H1 (cell line): ENCODE measurements at regions not wholly inside any gene's neighbourhood (a gene's known extent, or its start where the extent isn't known, plus 50 kb on each side); places are given as distances from the start of the nearest gene placed in this dataset.

ENCODE experiments used
- CTCF ChIA-PET: fragments of 300-600 bp; sonication (Branson Sonifier 250); formaldehyde crosslinking; loops from one replicate; lab custom pipeline; 2021; ENCODE audit not compliant: partially characterized antibody; lab: Charles Lee
- POLR2A ChIA-PET: fragments of 300-600 bp; sonication (Branson Sonifier 250); formaldehyde crosslinking; loops from one replicate; lab custom pipeline; 2021; ENCODE audit warnings: inconsistent platforms; ENCODE audit not compliant: partially characterized antibody; lab: Charles Lee
- DNase-seq, 2 experiments: peaks; one replicate each; pipeline versions ENCODE4 v3.0.0 to v3.0.0-alpha.2; 2010 to 2022; ENCODE audit warnings: low spot score in 2 of 2, low read depth in 1 of 2, mixed read lengths in 1 of 2
- FAIRE-seq: peaks from 2 replicates; lab custom pipeline; 2011; peaks lifted over from hg19 to GRCh38; lab: Jason Lieb, UNC
- H2AFZ ChIP-seq: 2 replicates; pipeline ENCODE4 v1.8.1; 2012; ENCODE audit warnings: low read length, inconsistent platforms
- H2AK5ac ChIP-seq: 2 replicates; pipeline ENCODE4 v1.6.1; 2013; ENCODE audit warnings: low read depth, low read length
- H2BK120ac ChIP-seq: replicated peaks from 2 replicates; pipeline ENCODE3; 2013; ENCODE audit warnings: low read depth, low read length, inconsistent platforms
- H2BK12ac ChIP-seq: 2 replicates; pipeline ENCODE4 v1.6.1; 2013; ENCODE audit warnings: low read depth, low read length
- H2BK15ac ChIP-seq: 2 replicates; pipeline ENCODE4 v1.6.1; 2013; ENCODE audit warnings: low read length
- H2BK20ac ChIP-seq: 2 replicates; pipeline ENCODE4 v1.6.1; 2013; ENCODE audit warnings: low read length
- H2BK5ac ChIP-seq: 2 replicates; pipeline ENCODE4 v1.6.1; 2013; ENCODE audit warnings: low read depth, low read length
- H3K14ac ChIP-seq: 2 replicates; pipeline ENCODE4 v1.6.1; 2013; ENCODE audit warnings: inconsistent platforms; ENCODE audit not compliant: insufficient read length
- H3K18ac ChIP-seq: 2 replicates; pipeline ENCODE4 v1.6.1; 2013; ENCODE audit warnings: low read length; ENCODE audit errors: extremely low read depth
- H3K23ac ChIP-seq: 2 replicates; pipeline ENCODE4 v1.6.1; 2013; ENCODE audit warnings: inconsistent platforms; ENCODE audit not compliant: insufficient read length
- H3K23me2 ChIP-seq: 2 replicates; pipeline ENCODE4 v1.6.1; 2013; ENCODE audit warnings: low read depth, low read length
- H3K27ac ChIP-seq: 2 replicates; pipeline ENCODE4 v1.6.1; 2011; ENCODE audit warnings: low read depth, low read length, inconsistent platforms
- H3K27me3 ChIP-seq, 4 experiments: replicated peaks in 1 of 4; 1 replicate in 1 of 4; 2 replicates in 3 of 4; pipeline versions ENCODE4 v1.6.1 to v1.8.1; 2011 to 2013; ENCODE audit warnings: low read length in 3 of 4, mild to moderate bottlenecking in 3 of 4, inconsistent platforms in 2 of 4, mixed read lengths in 2 of 4, moderate library complexity in 1 of 4; ENCODE audit not compliant: control insufficient read depth in 3 of 4, insufficient read depth in 3 of 4; ENCODE audit errors: extremely low read depth in 1 of 4
- H3K36me3 ChIP-seq, 4 experiments: 2 replicates each; pipeline versions ENCODE4 v1.6.1 to v1.8.1; 2011 to 2013; ENCODE audit warnings: mild to moderate bottlenecking in 4 of 4, low read length in 3 of 4, moderate library complexity in 2 of 4, control low read depth in 1 of 4, inconsistent platforms in 1 of 4; ENCODE audit not compliant: insufficient read depth in 4 of 4, control insufficient read depth in 2 of 4
- H3K4ac ChIP-seq: replicated peaks from 2 replicates; pipeline ENCODE3; 2013; ENCODE audit warnings: low read length, low read depth, mixed read lengths, inconsistent platforms; ENCODE audit not compliant: insufficient read length
- H3K4me1 ChIP-seq, 4 experiments: replicated peaks in 1 of 4; 1 replicate in 1 of 4; 2 replicates in 3 of 4; pipeline versions ENCODE4 v1.6.1 to v1.8.1; 2011 to 2013; ENCODE audit warnings: low read length in 3 of 4, inconsistent platforms in 2 of 4, mixed read lengths in 1 of 4; ENCODE audit not compliant: insufficient read depth in 4 of 4, control insufficient read depth in 3 of 4
- H3K4me2 ChIP-seq, 2 experiments: 2 replicates each; pipeline versions ENCODE4 v1.6.1 to v1.8.1; 2011 to 2013; ENCODE audit warnings: low read depth in 2 of 2, low read length in 2 of 2, control low read depth in 1 of 2, inconsistent platforms in 1 of 2, mild to moderate bottlenecking in 1 of 2; ENCODE audit not compliant: insufficient read depth in 1 of 2
- H3K4me3 ChIP-seq, 4 experiments: fragments of 200-600, 300-600 bp in 1 of 4; sonication (generic), shearing (Covaris generic), sonication (Bioruptor Twin) in 1 of 4; 2 replicates each; pipeline versions ENCODE4 v1.5.1 to v1.8.1; 2011 to 2016; ENCODE audit warnings: low read length in 4 of 4, low read depth in 3 of 4, control low read depth in 2 of 4, inconsistent platforms in 2 of 4, mild to moderate bottlenecking in 2 of 4, mixed read lengths in 1 of 4, moderate library complexity in 1 of 4; ENCODE audit not compliant: insufficient read depth in 2 of 4; ENCODE audit errors: extremely low read depth in 1 of 4
- H3K56ac ChIP-seq: replicated peaks from 2 replicates; pipeline ENCODE3; 2013; ENCODE audit warnings: low read depth, mild to moderate bottlenecking, mixed read lengths, low read length, inconsistent platforms; ENCODE audit not compliant: insufficient read length
- H3K79me1 ChIP-seq: 2 replicates; pipeline ENCODE4 v1.6.1; 2013; ENCODE audit warnings: low read depth, low read length, control low read depth
- H3K79me2 ChIP-seq, 2 experiments: 2 replicates each; pipeline versions ENCODE4 v1.6.1 to v1.8.1; 2012 to 2013; ENCODE audit warnings: low read length in 2 of 2, mild to moderate bottlenecking in 2 of 2, inconsistent platforms in 1 of 2; ENCODE audit not compliant: insufficient read depth in 2 of 2, control insufficient read depth in 1 of 2
- H3K9ac ChIP-seq, 4 experiments: replicated peaks in 1 of 4; 1 replicate in 1 of 4; 2 replicates in 3 of 4; pipeline versions ENCODE4 v1.6.1 to v1.8.1; 2011 to 2013; ENCODE audit warnings: low read depth in 3 of 4, low read length in 3 of 4, control low read depth in 2 of 4, mild to moderate bottlenecking in 2 of 4, moderate library complexity in 2 of 4, inconsistent platforms in 1 of 4; ENCODE audit errors: extremely low read depth in 1 of 4
- H3K9me3 ChIP-seq, 2 experiments: 2 replicates each; pipeline versions ENCODE4 v1.6.1 to v1.8.1; 2012 to 2013; ENCODE audit warnings: mild to moderate bottlenecking in 2 of 2, moderate library complexity in 2 of 2, control low read depth in 1 of 2, inconsistent platforms in 1 of 2, low read depth in 1 of 2, low read length in 1 of 2, mixed read lengths in 1 of 2; ENCODE audit not compliant: insufficient read depth in 2 of 2
- H4K20me1 ChIP-seq, 2 experiments: replicated peaks in 1 of 2; 2 replicates each; pipeline versions ENCODE3 to v1.8.1; 2011 to 2013; ENCODE audit warnings: inconsistent platforms in 2 of 2, low read length in 2 of 2, mild to moderate bottlenecking in 1 of 2; ENCODE audit not compliant: insufficient read depth in 2 of 2, control insufficient read depth in 1 of 2
- H4K5ac ChIP-seq: 2 replicates; pipeline ENCODE4 v1.6.1; 2013; ENCODE audit warnings: low read length, low read depth, mixed read lengths, inconsistent platforms; ENCODE audit not compliant: insufficient read length
- H4K8ac ChIP-seq: 2 replicates; pipeline ENCODE4 v1.8.0; 2013; ENCODE audit warnings: mild to moderate bottlenecking, moderate library complexity, low read length, inconsistent platforms; ENCODE audit not compliant: insufficient read depth; ENCODE audit errors: extremely low read depth
- H4K91ac ChIP-seq: replicated peaks from 2 replicates; pipeline ENCODE3; 2013; ENCODE audit warnings: low read length, mixed read lengths, inconsistent platforms; ENCODE audit not compliant: insufficient read length
- BCL11A ChIP-seq, 2 experiments: IDR thresholded peaks; one replicate each; pipeline ENCODE4 v1.6.1; 2011; ENCODE audit warnings: low read depth in 2 of 2, low read length in 2 of 2, mild to moderate bottlenecking in 2 of 2
- CHD1 ChIP-seq: IDR thresholded peaks from 2 replicates; pipeline ENCODE4 v1.6.1; 2012; ENCODE audit warnings: low read depth, low read length, improper control_type of control experiment
- CTBP2 ChIP-seq: IDR thresholded peaks from 2 replicates; pipeline ENCODE4 v1.7.0; 2011; ENCODE audit warnings: borderline replicate concordance, mild to moderate bottlenecking, moderate library complexity, mixed read lengths, low read length; ENCODE audit not compliant: insufficient read depth, insufficient read length
- EZH2 ChIP-seq: fragments of 200-600 bp; sonication (generic); IDR thresholded peaks from 2 replicates; pipeline ENCODE4 v1.7.1; 2012; ENCODE audit warnings: low read depth, mild to moderate bottlenecking, moderate library complexity, low read length, inconsistent platforms; ENCODE audit not compliant: severe bottlenecking
- JUND ChIP-seq: IDR thresholded peaks from 2 replicates; pipeline ENCODE4 v1.6.1; 2011; ENCODE audit warnings: mild to moderate bottlenecking, improper control_type of control experiment, low read length
- POLR2A ChIP-seq, 2 experiments: IDR thresholded peaks; 1 replicate in 1 of 2; 2 replicates in 1 of 2; pipeline ENCODE4 v1.6.1; 2011; ENCODE audit warnings: low read depth in 2 of 2, low read length in 2 of 2, mild to moderate bottlenecking in 2 of 2; ENCODE audit errors: control extremely low read depth in 1 of 2
- SIX5 ChIP-seq: IDR thresholded peaks from 2 replicates; pipeline ENCODE4 v1.6.1; 2011; ENCODE audit warnings: mild to moderate bottlenecking, low read depth, low read length
- SP2 ChIP-seq: IDR thresholded peaks from 2 replicates; pipeline ENCODE4 v1.6.1; 2012; ENCODE audit warnings: mild to moderate bottlenecking, low read length, inconsistent platforms
- TEAD4 ChIP-seq: IDR thresholded peaks from 2 replicates; pipeline ENCODE4 v1.6.1; 2012; ENCODE audit warnings: low read depth, low read length, inconsistent platforms, mixed read lengths
- WGBS, 2 experiments: shearing (Covaris generic) in 1 of 2; methylation state at CpG; one replicate each; pipeline versions ENCODE4 v1.1.6 to v1.1.7; 2013 to 2015; ENCODE audit warnings: low lambda C conversion rate in 2 of 2, mixed read lengths in 2 of 2, inconsistent platforms in 1 of 2, low coverage in 1 of 2, missing lambda C conversion rate in 1 of 2; ENCODE audit not compliant: insufficient replicate concordance in 2 of 2, insufficient coverage in 1 of 2, insufficient read length in 1 of 2; ENCODE audit errors: extremely low coverage in 1 of 2, missing lambda C conversion rate in 1 of 2; 5-methylcytosine and 5-hydroxymethylcytosine counted together
- TF ChIP-seq, protein P1 (sequence below), 3 experiments: IDR thresholded peaks; 1 replicate in 2 of 3; 2 replicates in 1 of 3; pipeline versions ENCODE4 v1.5.1 to v1.6.1; 2011; ENCODE audit warnings: low read length in 3 of 3, mild to moderate bottlenecking in 3 of 3, inconsistent platforms in 2 of 3, low read depth in 1 of 3, moderate library complexity in 1 of 3; ENCODE audit not compliant: insufficient read depth in 1 of 3; ENCODE audit errors: control extremely low read depth in 1 of 3

DNA sequence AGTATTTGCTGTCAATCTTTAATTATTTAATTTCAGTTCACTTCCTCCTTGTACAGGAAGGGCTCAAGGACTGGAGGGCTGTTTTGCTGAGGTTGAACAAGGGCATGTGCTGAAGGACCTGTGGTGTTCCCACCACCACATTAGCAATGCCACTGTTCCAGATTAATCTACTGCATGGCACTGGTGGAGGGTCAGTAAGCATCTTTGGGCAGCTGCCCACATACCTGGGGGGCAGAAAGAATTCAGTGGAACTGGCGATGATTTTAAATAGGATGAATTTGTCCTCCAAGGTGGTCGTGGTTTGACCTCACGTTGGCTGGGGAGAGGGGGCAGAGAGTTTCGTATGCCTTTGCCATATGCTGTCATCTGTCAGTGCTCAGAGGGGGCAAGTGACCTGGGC, 244.8 kb downstream of the TLE3 start:
- Histone ChIP-seq H3K9ac (no peak overlapping the region), H3K36me3 (no peaks in the 10 kb centered on the region), H4K20me1 (no peaks in the 10 kb centered on the region), H3K27me3 (no peaks in the 10 kb centered on the region), H3K27ac (no peak overlapping the region), H3K79me2 (no peaks in the 10 kb centered on the region), H2BK15ac (no peak overlapping the region), H3K23me2 (0 out of 2 replicates have a peak, but pooled peaks cover 1% of the 10 kb centered on the region), H3K4me1 (peaks cover 0 to 1% (median 0%) of the 10 kb centered on the region in 4 experiments; a peak in 1 of 7 replicates), H4K5ac (no peak overlapping the region), H3K56ac (no peak overlapping the region), H3K4me3 (no peak overlapping the region), H3K18ac (no peak overlapping the region), H2BK5ac (no peak overlapping the region), H4K91ac (no peak overlapping the region), H3K4ac (no peak overlapping the region), H2BK20ac (no peak overlapping the region), H2AFZ (no peak overlapping the region), H2BK12ac (no peak overlapping the region), H3K9me3 (no peaks in the 10 kb centered on the region), H3K79me1 (no peaks in the 10 kb centered on the region), H2AK5ac (no peak overlapping the region), H4K8ac (no peak overlapping the region), H3K4me2 (no peak overlapping the region), H3K14ac (no peak overlapping the region), H2BK120ac (no peak overlapping the region), H3K23ac (no peak overlapping the region)
- FAIRE-seq (no peak), DNase-seq (no peak)
- WGBS, 2 experiments: 76% methylated on average over 4 of the region's 4 CpGs; no CpG with 5 or more reads in 1 of the 2 experiments
- TF ChIP-seq BCL11A (IDR thresholded peaks at IDR 0.05; ENCODE audit: low read depth in 2 of 2, low read length in 2 of 2): no peak
- TF ChIP-seq, protein P1, sequence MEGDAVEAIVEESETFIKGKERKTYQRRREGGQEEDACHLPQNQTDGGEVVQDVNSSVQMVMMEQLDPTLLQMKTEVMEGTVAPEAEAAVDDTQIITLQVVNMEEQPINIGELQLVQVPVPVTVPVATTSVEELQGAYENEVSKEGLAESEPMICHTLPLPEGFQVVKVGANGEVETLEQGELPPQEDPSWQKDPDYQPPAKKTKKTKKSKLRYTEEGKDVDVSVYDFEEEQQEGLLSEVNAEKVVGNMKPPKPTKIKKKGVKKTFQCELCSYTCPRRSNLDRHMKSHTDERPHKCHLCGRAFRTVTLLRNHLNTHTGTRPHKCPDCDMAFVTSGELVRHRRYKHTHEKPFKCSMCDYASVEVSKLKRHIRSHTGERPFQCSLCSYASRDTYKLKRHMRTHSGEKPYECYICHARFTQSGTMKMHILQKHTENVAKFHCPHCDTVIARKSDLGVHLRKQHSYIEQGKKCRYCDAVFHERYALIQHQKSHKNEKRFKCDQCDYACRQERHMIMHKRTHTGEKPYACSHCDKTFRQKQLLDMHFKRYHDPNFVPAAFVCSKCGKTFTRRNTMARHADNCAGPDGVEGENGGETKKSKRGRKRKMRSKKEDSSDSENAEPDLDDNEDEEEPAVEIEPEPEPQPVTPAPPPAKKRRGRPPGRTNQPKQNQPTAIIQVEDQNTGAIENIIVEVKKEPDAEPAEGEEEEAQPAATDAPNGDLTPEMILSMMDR (IDR thresholded peaks at IDR 0.05; ENCODE audit: control extremely low read depth in 1 of 3, insufficient read depth in 1 of 3, low read depth in 1 of 3, low read length in 3 of 3): no peak
- no peak for TF ChIP-seq POLR2A (IDR thresholded peaks at IDR 0.05; ENCODE audit: control extremely low read depth in 1 of 2, low read depth in 2 of 2, low read length in 2 of 2)
- no peak for TF ChIP-seq SP2
- no peak for TF ChIP-seq EZH2
- TF ChIP-seq TEAD4: no peak
- TF ChIP-seq JUND: no peak
- TF ChIP-seq CHD1: no peak
- no peak for TF ChIP-seq SIX5
- TF ChIP-seq CTBP2: no peak
- CTCF ChIA-PET: no interaction called here
- POLR2A ChIA-PET: no interaction called here
